ENCODE measurements at regions not wholly inside any gene's neighbourhood (a gene's known extent, or its start where the extent isn't known, plus 50 kb on each side); places are given as distances from the start of the nearest gene placed in this dataset.
"Not testable (repeated sequence)": the region's sequence is repeated elsewhere in the genome, so short reads cannot be mapped to it uniquely, and the experiment has no call there.

- TF ChIP-seq CTCF (conservative IDR thresholded peaks at IDR 0.05; ENCODE audit: low read depth, low read length) = no peak
- no peak for DNase-seq (ENCODE audit: low read depth)
- H3K4me3 ChIP-seq (ENCODE audit: low read length) = no peak overlapping the region
Measured at GRCh38 chr4:66416425-66416824, 746.1 kb upstream of the EPHA5 start.

DNA sequence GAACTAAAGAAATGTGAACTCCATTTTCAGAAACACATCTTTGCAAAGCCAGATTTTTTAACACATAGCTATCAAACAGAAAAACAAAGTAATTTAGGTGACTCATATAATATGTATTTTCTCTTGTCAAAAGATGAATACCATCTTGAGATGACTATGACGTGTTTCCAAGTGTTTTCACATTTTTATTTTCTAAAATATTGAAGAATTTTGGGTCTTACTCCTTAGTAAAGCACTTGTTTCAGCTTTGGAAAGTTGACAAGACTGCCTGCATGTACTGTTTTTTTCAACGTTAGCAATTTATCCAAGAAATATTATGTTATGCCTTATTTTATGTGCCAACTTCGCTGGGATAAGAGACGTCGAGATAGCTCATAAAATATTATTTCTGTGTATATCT lies 733.9 kb upstream of the EPHA5 start:
- H3K4me3 ChIP-seq (ENCODE audit: low read length) = no peak overlapping the region
- no peak for TF ChIP-seq CTCF (conservative IDR thresholded peaks at IDR 0.05; ENCODE audit: low read depth, low read length)

GRCh38 chr4:66376921-66377320 lies 706.6 kb upstream of the EPHA5 start:
- H3K4me3 ChIP-seq (ENCODE audit: low read length) = no peak overlapping the region
- no peak for TF ChIP-seq CTCF (conservative IDR thresholded peaks at IDR 0.05; ENCODE audit: low read depth, low read length)
- DNase-seq (ENCODE audit: low read depth) = no peak

More for the DNA sequence above, 733.9 kb upstream of the EPHA5 start:
- DNase-seq (ENCODE audit: low read depth) = no peak

GRCh38 chr4:66376396-66376795 lies 706.1 kb upstream of the EPHA5 start:
- DNase-seq (ENCODE audit: low read depth) = no peak
- no peak overlapping the region for H3K4me3 ChIP-seq (ENCODE audit: low read length)
- TF ChIP-seq CTCF (conservative IDR thresholded peaks at IDR 0.05; ENCODE audit: low read depth, low read length) = no peak

GRCh38 chr4:66373268-66373667 lies 703.0 kb upstream of the EPHA5 start:
- no peak for TF ChIP-seq CTCF (conservative IDR thresholded peaks at IDR 0.05; ENCODE audit: low read depth, low read length)
- no peak overlapping the region for H3K4me3 ChIP-seq (ENCODE audit: low read length)
- DNase-seq (ENCODE audit: low read depth) = no peak

DNA sequence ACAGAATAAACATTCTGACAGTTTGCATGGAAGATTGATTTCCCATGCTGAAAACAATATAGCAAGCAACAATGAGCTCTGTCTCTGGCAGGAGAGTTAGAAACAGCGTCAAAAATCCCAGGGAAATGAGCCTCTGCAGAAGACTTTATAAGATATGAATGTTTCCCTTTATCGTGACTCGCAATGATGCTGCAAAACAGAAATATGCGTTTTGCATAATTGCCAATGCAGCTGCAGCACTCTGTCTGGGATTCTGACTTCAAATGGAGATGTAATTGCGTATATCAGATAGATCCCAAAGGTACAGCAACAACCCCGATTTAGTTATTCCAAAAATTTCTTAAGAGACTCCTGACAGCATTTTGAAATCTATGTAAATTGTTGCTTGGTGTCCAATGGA lies 702.4 kb upstream of the EPHA5 start:
- H3K4me3 ChIP-seq (ENCODE audit: low read length) = no peak overlapping the region
- no peak for DNase-seq (ENCODE audit: low read depth)
- TF ChIP-seq CTCF (conservative IDR thresholded peaks at IDR 0.05; ENCODE audit: low read depth, low read length) = no peak

- no peak for TF ChIP-seq CTCF (conservative IDR thresholded peaks at IDR 0.05; ENCODE audit: low read depth, low read length)
- no peak overlapping the region for H3K4me3 ChIP-seq (ENCODE audit: low read length)
- no peak for DNase-seq (ENCODE audit: low read depth)
Measured at GRCh38 chr4:66367043-66367660, 696.9 kb upstream of the EPHA5 start.

DNA sequence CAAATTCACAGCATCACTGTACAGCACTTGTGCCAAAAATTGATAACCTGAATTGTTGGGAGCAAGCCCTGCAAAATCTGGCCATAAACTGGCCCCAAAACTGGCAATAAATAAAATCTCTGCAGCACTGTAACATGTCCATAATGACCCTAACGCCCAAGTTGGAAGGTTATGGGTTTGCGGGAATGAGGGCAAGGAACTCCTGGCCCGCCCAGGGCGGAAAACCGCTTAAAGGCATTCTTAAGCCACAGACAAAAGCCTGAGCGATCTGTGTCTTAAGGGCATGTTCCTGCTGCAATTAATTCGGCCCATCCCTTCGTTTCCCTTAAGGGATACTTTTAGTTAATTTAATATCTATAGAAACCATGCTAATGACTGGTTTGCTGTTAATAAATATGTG lies 690.1 kb upstream of the EPHA5 start:
- not testable (repeated sequence) for DNase-seq (ENCODE audit: low read depth); H3K4me3 ChIP-seq (ENCODE audit: low read length)

All from retinal pigment epithelial cell (primary cell).